NAMALWA (cell line): ENCODE measurements at regions not wholly inside any gene's neighbourhood (a gene's known extent, or its start where the extent isn't known, plus 50 kb on each side); places are given as distances from the start of the nearest gene placed in this dataset.
"Not testable (repeated sequence)": the region's sequence is repeated elsewhere in the genome, so short reads cannot be mapped to it uniquely, and the experiment has no call there.

ENCODE experiments used
- DNase-seq: peaks from one replicate; pipeline ENCODE4 v3.0.0-alpha.2; 2015; ENCODE audit warnings: low spot score

DNA sequence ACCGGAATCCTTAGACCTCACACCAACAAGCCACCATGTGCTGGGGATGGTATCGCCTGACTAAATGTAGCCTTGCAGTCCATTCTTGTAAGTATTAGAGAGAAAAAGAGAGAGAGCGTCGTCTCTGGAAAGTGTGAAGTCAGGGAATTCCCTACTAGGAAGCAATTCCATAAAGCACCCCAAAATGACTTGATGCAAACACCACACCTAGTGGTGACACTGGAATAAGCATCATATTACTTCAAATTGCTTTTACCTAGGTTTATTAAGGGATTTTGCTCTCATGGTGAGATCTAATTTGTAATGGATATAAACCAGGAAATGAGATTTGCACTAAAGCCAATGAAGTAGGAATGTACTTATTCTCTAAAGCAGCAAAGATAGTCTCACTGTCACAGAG lies 111.4 kb upstream of the METTL9 start:
- DNase-seq, result not testable (repeated sequence)

DNA sequence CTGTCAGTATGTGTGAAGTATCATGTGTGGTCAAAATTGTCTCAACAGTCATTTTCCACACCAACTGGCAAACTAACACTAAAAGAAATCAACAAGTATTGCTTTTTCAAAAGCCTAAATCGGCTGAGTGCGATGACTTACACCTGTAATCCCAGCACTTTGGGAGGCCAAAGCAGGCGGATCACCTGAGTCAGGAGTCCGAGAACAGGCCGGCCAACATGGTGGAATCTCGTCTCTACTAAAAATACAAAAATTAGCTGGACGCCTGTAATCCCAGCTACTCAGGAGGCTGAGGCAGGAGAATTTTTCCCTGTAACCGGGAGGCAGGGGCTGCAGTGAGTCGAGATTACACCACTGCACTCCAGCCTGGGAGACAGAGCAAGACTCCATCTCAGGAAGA lies 100.3 kb upstream of the METTL9 start:
- not testable (repeated sequence) for DNase-seq

DNA sequence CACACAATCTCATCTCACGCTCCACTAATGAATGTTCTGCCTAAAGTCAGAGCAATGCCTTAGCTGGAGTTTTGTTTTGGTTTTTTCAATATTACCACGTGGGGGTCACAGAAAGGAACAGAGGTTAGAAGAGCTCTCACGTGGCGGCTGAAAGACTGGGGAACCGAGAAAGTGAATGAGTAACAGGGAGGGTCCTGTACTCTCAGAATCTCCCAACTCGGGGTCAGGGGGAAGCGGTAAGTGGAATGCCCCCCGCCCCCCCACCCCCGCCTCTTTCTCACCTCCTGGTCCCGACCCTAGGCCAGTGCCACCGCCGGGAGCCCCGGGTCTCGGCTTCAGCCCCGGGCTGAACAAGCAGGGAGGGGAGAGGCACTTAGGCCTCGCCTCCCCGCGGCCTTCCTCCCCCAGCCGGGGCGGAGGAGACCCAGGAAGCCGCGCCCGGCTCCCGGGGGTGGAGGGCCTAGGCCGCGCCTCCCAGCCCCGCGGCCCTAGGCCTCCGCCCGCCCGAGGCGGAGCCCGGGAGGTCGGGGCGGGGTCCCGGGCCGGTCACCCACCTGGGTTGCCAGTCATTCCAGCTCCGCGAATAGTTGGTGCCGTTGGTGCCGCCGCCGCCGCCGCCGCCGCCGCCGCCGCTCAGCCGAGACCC lies 98.0 kb upstream of the METTL9 start:
- peak; percentile 76 for DNase-seq

GRCh38 chr16:21501869-21502667 lies 97.3 kb upstream of the METTL9 start:
- DNase-seq, result peak; percentile 94

DNA sequence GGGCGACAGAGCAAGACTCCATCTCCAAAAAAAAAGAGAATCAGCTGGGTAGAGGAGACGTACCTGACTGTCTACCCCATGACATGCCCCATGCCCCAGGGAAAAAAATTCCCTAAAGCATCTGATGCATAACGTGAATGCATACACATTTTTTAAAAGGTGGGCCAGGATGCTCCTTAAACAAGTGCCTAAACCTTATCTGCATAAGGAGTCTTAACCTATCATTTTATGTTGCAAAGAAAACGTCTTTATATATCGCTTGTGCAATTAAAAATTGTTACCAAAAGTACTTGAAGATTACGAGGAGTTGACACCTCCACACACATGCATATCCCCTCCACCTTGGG lies 95.8 kb upstream of the METTL9 start:
- DNase-seq, result not testable (repeated sequence)

DNA sequence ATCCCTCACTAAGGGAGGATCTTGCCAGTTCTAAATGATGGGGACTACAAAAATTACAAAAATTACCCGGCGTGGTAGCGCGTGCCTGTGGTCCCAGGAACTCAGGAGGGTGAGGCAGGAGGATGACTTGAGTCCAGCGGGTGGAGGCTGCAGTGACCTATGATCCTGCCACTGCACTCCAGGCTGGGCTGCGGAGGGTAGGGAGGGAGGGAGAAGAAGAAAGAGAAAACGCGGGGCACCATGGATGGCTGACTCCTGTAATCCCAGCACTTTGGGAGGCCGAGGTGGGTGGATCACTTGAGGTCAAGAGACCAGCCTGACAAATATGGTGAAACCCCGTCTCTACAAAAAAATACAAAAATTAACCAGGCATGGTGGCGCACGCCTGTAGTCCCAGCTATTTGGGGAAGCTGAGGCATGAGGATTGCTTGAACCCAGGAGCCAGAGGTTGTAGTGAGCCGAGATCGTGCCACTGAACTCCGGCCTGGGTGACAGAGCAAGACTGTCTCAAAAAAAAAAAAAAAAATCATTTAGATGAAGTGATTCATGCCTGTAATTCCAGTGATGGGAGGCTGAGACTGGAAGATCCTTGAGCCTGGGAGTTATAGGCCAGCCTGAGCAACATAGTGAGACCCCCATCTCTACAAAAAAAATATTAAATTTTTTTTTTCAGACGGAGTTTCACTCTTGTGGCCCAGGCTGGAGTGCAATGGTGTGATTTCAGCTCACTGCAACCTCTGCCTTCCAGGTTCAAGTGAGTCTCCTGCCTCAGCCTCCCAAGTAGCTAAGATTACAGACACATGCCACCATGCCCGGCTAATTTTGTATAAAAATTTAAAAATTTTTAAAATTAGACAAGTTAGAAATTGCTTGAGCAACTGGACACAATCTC lies 95.2 kb upstream of the METTL9 start:
- not testable (repeated sequence) for DNase-seq

DNA sequence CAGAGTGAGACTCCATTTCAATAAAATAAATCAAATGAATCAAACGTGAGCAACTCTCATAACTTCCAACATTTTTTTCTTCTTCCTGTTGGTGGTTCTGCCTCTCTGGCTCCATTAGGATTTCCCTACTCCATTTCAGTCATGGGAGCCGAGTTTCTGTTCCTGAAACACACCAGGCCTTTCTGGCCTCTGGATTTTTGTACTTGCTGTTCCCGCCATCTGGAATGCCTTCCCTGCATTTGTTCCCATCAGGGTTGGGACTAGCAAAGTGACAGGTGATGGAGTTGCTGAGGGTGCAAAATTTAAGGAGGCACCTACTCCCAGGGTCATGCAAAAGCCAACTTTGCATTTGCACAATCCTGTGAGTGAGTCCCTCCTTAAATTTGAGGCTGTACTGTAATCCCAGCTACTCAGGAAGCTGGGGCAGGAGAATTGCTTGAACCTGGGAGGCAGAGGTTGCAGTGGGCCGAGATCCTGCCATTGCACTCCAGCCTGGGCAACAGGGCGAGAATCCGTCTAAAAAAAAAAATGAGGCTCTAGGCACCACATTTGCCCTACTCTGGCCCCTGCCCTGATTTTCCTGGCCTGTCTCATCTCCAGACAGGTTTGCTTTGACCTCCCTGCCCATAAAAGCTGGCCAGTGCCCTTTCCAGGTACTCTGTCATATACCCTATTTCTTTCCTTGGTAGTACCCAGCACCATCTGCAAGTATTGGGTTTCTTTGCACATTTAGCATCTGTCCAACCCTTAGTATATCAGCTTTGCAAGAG lies 93.4 kb upstream of the METTL9 start:
- DNase-seq, result not testable (repeated sequence)

DNA sequence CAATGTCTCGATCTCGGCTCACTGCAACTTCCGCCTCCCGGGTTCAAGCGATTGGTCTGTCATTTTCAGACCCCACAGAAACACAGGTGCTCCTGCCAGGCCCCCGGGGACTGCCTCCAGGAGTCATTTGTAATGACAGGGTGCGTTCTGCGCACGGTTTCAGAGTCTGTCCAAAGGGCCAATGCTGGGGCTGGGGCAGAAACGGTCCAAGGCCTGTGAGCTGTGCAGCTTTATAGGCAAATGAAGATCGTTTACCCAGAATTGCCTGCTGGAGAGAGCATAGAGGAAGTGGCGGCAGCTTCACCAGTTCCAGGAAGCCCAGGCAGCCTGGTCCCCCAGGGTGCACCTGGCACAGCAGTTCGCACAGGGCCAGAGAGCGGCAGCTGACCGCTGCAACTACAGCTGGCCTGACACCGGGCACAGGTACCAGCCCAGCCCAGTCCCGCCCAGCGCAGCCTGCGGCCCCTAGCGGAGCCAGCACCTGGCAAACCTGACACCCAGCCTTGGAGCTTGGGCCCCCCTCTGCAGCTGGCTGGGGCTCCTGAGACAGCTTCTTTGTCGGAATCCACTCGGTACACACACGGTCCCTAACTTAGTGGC lies 92.4 kb upstream of the METTL9 start:
- peak; percentile 96 for DNase-seq

DNA sequence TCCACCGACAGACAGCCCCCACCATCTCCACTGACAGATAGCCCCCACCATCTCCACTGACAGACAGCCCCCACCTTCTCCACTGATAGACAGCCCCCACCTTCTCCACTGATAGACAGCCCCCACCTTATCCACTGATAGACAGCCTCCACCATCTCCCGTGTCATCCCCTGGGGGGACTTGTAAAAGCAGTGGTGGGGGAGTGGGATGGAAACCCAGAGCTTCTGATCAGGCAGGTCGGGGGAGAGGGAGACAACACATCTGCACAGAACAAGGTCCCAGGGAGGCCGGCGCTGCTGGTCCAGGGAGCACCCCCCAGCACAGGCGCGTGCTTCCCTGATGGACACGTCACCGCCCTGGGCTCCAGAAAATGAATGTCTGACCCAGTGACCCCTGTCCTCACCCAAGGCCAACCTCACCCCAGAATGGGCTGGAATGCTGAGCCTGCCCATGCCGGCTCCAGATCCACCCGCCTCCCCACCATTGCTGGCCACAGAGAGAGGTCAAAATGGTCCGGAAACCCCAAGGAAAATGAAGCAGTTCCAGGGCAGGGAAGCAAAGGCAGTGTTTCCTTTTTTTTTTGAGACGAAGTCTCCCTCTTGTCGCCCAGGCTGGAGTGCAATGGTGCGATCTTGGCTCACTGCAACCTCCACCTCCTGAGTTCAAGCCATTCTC lies 91.6 kb upstream of the METTL9 start:
- DNase-seq, result not testable (repeated sequence)

GRCh38 chr16:21508661-21509436 lies 90.5 kb upstream of the METTL9 start:
- DNase-seq, result not testable (repeated sequence)

GRCh38 chr16:21509437-21510086 lies 89.8 kb upstream of the METTL9 start:
- DNase-seq, result not testable (repeated sequence)

DNA sequence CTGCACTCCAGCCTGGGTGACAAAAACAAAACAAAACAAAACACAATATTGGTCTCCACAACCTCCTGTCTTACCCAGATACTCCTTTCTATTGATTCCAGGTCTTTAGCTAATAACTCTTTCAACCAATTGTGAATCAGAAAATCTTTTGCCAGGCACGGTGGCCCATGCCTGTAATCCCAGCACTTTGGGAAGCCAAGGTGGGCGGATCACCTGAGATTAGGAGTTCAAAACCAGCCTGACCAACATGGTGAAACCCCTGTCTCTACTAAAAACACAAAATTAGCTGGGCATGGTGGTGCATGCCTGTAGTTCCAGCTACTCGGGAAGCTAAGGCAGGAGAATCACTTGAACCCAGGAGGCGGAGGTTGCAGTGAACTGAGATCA lies 88.5 kb upstream of the METTL9 start:
- DNase-seq, result not testable (repeated sequence)

DNA sequence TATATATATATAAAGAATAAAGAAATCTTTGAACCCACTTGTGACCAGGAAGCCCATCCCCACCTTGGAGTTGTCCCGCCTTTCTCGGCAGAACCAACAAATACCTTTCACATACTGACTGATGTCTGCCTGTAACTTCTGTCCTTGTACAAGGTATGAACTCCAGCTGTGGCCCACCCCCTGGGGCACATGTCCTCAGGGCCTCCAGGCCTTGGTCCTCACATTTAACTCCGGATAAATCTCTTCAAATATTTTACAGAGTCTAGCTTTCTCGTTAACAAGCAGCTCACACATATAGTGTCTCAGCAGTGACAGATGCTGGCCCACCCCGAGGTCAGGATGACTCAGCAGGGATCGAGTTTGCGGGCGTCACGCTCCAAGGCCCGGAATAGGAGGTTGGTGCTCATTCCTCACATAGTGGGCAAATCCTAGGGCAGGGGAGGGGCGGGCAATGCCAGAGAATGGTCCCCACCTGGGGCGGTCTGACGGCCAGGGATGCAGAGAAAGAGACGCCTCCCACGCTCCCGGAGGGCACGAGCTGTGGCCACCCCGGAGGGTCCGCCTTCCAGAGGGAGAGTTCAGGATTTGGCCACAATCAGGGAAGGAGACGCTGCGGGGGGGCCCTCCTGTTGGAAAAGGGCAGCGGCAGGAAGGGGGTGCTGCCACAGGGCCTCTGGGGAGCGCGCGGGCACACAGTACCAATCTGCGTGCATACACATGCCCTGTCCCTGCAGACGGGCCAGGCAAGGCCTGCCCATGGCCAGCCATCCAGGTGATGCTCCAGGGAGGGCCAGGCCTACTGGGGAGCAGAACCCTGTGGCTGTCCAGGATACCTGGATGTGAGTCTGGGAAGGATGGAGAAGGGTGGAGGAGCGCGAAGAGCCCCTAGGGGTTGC lies 87.8 kb upstream of the METTL9 start:
- DNase-seq, result not testable (repeated sequence)

DNA sequence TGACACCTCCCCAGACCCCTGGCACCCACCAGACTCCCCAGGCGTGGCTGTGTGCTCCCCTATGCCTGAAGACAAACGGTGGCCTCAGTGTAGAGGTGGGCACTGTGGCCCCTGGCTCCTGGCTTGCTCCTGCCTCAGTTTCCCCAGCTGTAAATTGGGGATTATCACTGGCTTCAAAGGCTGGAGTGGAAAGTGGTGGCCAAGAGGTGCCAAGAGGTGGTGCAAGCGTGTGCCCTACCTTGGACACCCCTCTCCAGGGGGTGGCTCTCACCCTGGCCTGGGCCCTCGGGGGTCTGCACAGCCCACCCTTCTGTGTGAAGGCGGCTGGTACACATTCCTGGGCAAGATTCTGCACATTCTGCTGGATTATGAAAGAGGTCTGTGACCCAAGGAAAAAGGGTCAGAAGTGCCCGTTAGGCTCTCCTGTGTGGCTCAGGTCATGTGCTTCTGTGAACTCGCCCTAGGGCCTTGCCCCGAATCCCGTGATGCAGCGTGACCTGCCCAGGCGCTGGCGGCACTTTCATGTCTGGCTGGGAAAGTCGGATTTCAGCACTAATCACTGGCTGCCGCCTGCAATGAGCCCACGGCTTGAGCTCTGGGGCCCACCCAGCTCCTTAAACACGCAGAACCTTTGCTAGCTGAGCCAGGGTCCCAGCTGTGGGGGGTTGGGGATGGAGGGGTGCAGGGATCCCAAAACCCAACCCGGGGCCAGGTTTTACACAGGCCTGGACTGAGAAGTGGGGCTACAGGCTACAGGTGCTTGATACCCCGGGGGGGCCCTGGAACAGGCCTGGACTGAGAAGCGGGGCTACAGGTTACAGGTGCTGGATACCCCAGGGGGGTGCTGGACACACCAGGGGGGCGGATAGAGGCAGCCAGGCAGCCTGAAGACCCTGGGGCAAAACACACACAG lies 86.8 kb upstream of the METTL9 start:
- not testable (repeated sequence) for DNase-seq

DNA sequence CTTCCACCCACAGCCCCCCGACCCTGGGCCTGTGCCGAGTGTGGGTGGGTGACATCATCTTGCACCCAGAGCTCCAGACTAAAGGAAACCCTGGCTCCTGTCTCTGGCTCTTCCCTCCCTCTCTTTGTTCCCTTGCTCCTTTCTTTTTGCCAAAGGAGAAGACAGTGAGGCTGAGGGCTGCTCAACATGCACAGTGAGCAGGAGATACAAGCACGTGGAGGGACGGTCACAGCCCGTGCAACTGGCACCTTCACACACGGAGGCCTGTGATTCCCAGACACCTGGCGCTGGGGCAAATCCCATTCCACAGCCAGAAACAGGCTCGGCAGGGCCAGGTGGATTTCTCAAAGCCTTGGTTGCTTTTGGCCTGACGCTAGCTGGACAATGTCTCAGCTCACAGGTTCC lies 86.0 kb upstream of the METTL9 start:
- not testable (repeated sequence) for DNase-seq

DNA sequence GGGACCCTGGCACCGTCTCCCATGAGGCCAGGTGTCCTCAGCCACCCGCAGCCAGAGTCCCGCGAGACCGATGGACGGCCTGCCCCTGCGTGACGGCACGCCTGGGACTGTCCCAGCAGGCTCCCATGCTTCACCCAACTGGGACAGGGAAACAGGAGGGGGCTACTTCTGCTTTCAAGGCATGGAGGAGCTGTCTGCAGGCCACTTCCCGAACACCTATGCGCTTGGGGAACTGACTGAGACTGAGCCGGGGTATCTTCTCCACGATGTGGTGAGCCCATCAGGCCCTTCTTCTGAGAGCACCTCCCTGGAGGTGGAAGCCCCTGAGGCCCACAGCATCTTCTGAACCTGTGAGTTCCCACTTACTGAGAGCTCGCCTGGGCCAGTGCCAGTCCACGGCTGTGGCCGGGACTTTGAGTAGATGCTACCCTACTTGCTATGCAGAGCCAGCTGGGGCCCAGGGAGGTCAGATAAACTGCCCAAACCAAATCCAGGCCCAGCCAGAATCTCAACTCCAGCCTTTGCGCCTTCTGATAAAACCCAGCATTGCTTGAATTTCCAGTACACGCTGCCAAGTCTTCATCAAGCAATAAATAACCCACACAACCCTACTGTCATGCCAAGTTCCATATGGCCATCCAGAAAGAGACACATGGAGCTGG lies 85.4 kb upstream of the METTL9 start:
- not testable (repeated sequence) for DNase-seq

GRCh38 chr16:21514474-21514840 lies 84.9 kb upstream of the METTL9 start:
- not testable (repeated sequence) for DNase-seq
